Kasumi-1 (cell line): ENCODE measurements at regions not wholly inside any gene's neighbourhood (a gene's known extent, or its start where the extent isn't known, plus 50 kb on each side); places are given as distances from the start of the nearest gene placed in this dataset.

Experiments used
- DNase-seq, 2 experiments: peaks; one replicate each; lab custom pipeline; 2025; lab: John Stamatoyannopoulos, UW

- no peak for DNase-seq
Observed at GRCh38 chr5:20276061-20276958, 288.3 kb upstream of the CDH18 start.

GRCh38 chr5:20266066-20266465 is 278.1 kb upstream of the CDH18 start:
- DNase-seq: no peak

- no peak for DNase-seq
Observed at GRCh38 chr5:20262896-20263295, 274.9 kb upstream of the CDH18 start.

- DNase-seq: no peak
Observed at GRCh38 chr5:20254748-20255147, 266.7 kb upstream of the CDH18 start.

- no peak for DNase-seq
Observed at GRCh38 chr5:20248118-20248517, 260.1 kb upstream of the CDH18 start.

GRCh38 chr5:20245432-20245974 is 257.5 kb upstream of the CDH18 start:
- no peak for DNase-seq

GRCh38 chr5:20241351-20241750 is 253.4 kb upstream of the CDH18 start:
- no peak for DNase-seq

GRCh38 chr5:20231040-20231439 is 243.0 kb upstream of the CDH18 start:
- DNase-seq: peak in 1 of 2 experiments; percentile 12

- no peak for DNase-seq
Observed at GRCh38 chr5:20230010-20230409, 242.0 kb upstream of the CDH18 start.

GRCh38 chr5:20229303-20230005 is 241.5 kb upstream of the CDH18 start:
- DNase-seq: no peak

GRCh38 chr5:20224966-20225365 is 237.0 kb upstream of the CDH18 start:
- DNase-seq: no peak

GRCh38 chr5:20224046-20224445 is 236.0 kb upstream of the CDH18 start:
- DNase-seq: no peak

- no peak for DNase-seq
Observed at GRCh38 chr5:20223451-20223850, 235.5 kb upstream of the CDH18 start.

- DNase-seq: no peak
Observed at GRCh38 chr5:20215257-20215656, 227.3 kb upstream of the CDH18 start.

- no peak for DNase-seq
Observed at GRCh38 chr5:20213803-20214202, 225.8 kb upstream of the CDH18 start.

GRCh38 chr5:20212701-20213100 is 224.7 kb upstream of the CDH18 start:
- no peak for DNase-seq

GRCh38 chr5:20166456-20166855 is 178.5 kb upstream of the CDH18 start:
- no peak for DNase-seq

GRCh38 chr5:20158006-20158405 is 170.0 kb upstream of the CDH18 start:
- DNase-seq: no peak

GRCh38 chr5:20157089-20157488 is 169.1 kb upstream of the CDH18 start:
- no peak for DNase-seq

- DNase-seq: no peak
Observed at GRCh38 chr5:20145240-20145639, 157.2 kb upstream of the CDH18 start.

- DNase-seq: no peak
Observed at GRCh38 chr5:20129501-20129900, 141.5 kb upstream of the CDH18 start.

- DNase-seq: no peak
Observed at GRCh38 chr5:20128343-20128742, 140.3 kb upstream of the CDH18 start.

- no peak for DNase-seq
Observed at GRCh38 chr5:20114526-20114925, 126.5 kb upstream of the CDH18 start.
